Sigmoid colon (tissue), 4 donors: ENCODE measurements at regions not wholly inside any gene's neighbourhood (a gene's known extent, or its start where the extent isn't known, plus 50 kb on each side); places are given as distances from the start of the nearest gene placed in this dataset.

Source experiments
- EP300 ChIP-seq, 4 donors: sonication (generic); formaldehyde crosslinking; IDR thresholded peaks; one replicate each; pipeline ENCODE4 v1.6.1; 2017; ENCODE audit warnings: antibody characterized with exemption in 4 of 4
- POLR2A ChIP-seq, 2 donors: fragments of 450-650 bp; IDR thresholded peaks; one replicate each; pipeline ENCODE4 v1.6.1; 2016; ENCODE audit warnings: antibody characterized with exemption in 2 of 2, mild to moderate bottlenecking in 2 of 2, moderate library complexity in 2 of 2
- POLR2AphosphoS5 ChIP-seq, 4 donors: sonication (generic); formaldehyde crosslinking; IDR thresholded peaks; one replicate each; pipeline ENCODE4 v1.6.1; 2017; ENCODE audit warnings: antibody characterized with exemption in 4 of 4
- TF ChIP-seq, protein P1 (sequence below), 4 experiments: fragments of 450-650 bp in 3 of 4; fragments of 200-600 bp in 1 of 4; IDR thresholded peaks; one replicate each; pipeline ENCODE4 v1.5.1; 2016 to 2019; ENCODE audit warnings: antibody characterized with exemption in 4 of 4, mild to moderate bottlenecking in 3 of 4, moderate library complexity in 2 of 4

DNA sequence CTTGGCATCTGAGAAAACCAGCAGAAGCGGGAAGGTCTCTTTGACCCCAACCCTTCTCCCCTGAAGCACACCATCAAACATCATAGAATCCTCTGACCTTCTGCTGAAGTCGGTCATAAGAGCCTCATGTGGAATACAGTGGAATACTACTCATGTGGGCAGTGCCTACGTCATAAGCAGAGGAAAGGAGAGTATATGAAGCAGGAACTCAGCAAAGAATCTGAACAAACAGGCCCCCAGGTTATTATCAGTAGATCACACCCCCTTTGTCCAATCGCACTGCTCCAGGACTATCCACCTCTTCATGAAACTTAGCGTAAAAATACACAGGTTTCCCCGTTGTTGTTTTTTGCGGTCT is 394.1 kb upstream of the PROK2 start:
- TF ChIP-seq EP300 (IDR thresholded peaks at IDR 0.05) (no peak), POLR2AphosphoS5 (IDR thresholded peaks at IDR 0.05) (no peak), POLR2A (IDR thresholded peaks at IDR 0.05) (no peak)
- TF ChIP-seq, protein P1, sequence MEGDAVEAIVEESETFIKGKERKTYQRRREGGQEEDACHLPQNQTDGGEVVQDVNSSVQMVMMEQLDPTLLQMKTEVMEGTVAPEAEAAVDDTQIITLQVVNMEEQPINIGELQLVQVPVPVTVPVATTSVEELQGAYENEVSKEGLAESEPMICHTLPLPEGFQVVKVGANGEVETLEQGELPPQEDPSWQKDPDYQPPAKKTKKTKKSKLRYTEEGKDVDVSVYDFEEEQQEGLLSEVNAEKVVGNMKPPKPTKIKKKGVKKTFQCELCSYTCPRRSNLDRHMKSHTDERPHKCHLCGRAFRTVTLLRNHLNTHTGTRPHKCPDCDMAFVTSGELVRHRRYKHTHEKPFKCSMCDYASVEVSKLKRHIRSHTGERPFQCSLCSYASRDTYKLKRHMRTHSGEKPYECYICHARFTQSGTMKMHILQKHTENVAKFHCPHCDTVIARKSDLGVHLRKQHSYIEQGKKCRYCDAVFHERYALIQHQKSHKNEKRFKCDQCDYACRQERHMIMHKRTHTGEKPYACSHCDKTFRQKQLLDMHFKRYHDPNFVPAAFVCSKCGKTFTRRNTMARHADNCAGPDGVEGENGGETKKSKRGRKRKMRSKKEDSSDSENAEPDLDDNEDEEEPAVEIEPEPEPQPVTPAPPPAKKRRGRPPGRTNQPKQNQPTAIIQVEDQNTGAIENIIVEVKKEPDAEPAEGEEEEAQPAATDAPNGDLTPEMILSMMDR (IDR thresholded peaks at IDR 0.05), result no peak
